ENCODE measurements at regions not wholly inside any gene's neighbourhood (a gene's known extent, or its start where the extent isn't known, plus 50 kb on each side); places are given as distances from the start of the nearest gene placed in this dataset.

DNA sequence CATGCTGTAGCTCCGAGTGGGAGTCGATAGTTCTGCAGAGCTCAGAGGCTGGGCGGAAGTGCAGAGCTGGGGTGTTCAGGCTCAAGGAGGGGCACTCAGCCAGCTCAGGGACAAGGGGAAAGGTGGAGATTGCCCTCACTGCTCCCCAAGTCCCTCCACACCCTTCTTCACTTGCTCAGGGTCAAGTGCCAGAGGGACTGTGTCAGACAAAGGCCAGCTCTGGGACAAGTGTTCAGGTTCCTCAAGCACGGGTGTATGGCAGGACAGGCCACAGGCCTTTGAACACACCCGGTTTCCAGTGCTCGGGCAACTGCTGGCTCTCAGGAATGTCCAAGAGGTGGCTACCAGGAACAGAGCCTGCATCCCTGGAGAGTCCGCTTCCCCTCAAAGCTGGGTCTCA is 293.0 kb upstream of the PODXL start:
- ATAC-seq = no peak; the same call in 2 of the 3 replicates
- Histone ChIP-seq H3K36me3 (ENCODE audit: control insufficient read depth, insufficient read depth, low read length) (no peaks in the 10 kb centered on the region), H3K9me3 (replicated peaks; ENCODE audit: control insufficient read depth, insufficient read depth, low read depth, low read length) (no peaks in the 10 kb centered on the region), H3K27ac (ENCODE audit: extremely low read depth, low read depth, low read length) (no peak overlapping the region), H3K4me2 (ENCODE audit: insufficient read depth, low read length) (no peak overlapping the region), H2AFZ (ENCODE audit: low read depth, low read length) (no peak overlapping the region), H3K4me3 (no peak overlapping the region), H3K9me1 (ENCODE audit: control insufficient read depth, insufficient read depth, low read length) (no peaks in the 10 kb centered on the region), H3K27me3 (ENCODE audit: control insufficient read depth in 2 of 2, insufficient read depth in 2 of 2, low read length in 2 of 2) (peaks cover 4 to 15% of the 10 kb centered on the region in 2 experiments; a peak in 3 of 5 replicates), H3K79me2 (ENCODE audit: control insufficient read depth, insufficient read depth, low read length) (no peaks in the 10 kb centered on the region), H4K20me1 (replicated peaks; ENCODE audit: control insufficient read depth, insufficient read depth, low read length) (no peaks in the 10 kb centered on the region; the same call in 1 of the 2 replicates), H3K9ac (ENCODE audit: insufficient read depth in 1 of 2, low read depth in 2 of 2, low read length in 2 of 2) (no peak overlapping the region), H3K4me1 (replicated peaks in 1 of 2; ENCODE audit: control insufficient read depth in 2 of 2, insufficient read depth in 2 of 2, low read length in 2 of 2) (no peaks in the 10 kb centered on the region)
- DNase-seq (ENCODE audit: extremely low read depth in 1 of 4, low spot score in 3 of 4) = no peak
- WGBS (ENCODE audit: insufficient coverage, low coverage, missing lambda C conversion rate) = 0% methylated on average over 7 of the region's 7 CpGs
- FAIRE-seq = no peak
- POLR2A ChIA-PET = interaction anchor here (0.6 kb wide), 1 partner anchor 93 kb away, joined by 3 read pairs; no protein-coding TSS in a partner anchor
- TF ChIP-seq MEF2D (tag; conservative IDR thresholded peaks at IDR 0.05; ENCODE audit: low read depth) (no peak), FOXJ2 (tag; IDR thresholded peaks at IDR 0.05) (no peak), CTCFL (IDR thresholded peaks at IDR 0.05; ENCODE audit: borderline replicate concordance, insufficient read depth, low read depth, low read length, poor library complexity, severe bottlenecking) (no peak), CHD4 (IDR thresholded peaks at IDR 0.05; ENCODE audit: insufficient read depth, insufficient replicate concordance, low read depth, low read length, poor library complexity, severe bottlenecking) (no peak)
- intact Hi-C loops (cut with micrococcal nuclease) = no loop called here
- CTCF ChIA-PET (ENCODE audit: low intra/inter-chr PET ratio) = no interaction called here
- in situ Hi-C loops (cut with MboI) = no loop called here
- no TSS peak for BruUV-seq (replicated peaks)
